H1 (cell line): ENCODE measurements at regions not wholly inside any gene's neighbourhood (a gene's known extent, or its start where the extent isn't known, plus 50 kb on each side); places are given as distances from the start of the nearest gene placed in this dataset.

Source experiments
- ASH2L ChIP-seq: fragments of 200-600, 300-600 bp; sonication (generic); IDR thresholded peaks from one replicate; pipeline ENCODE4 v1.7.1; 2017; ENCODE audit warnings: low read length
- CHD7 ChIP-seq: fragments of 300-600 bp; sonication (generic); IDR thresholded peaks from 2 replicates; pipeline ENCODE4 v1.7.1; 2012; ENCODE audit warnings: low read length, moderate library complexity, mild to moderate bottlenecking, inconsistent platforms; ENCODE audit not compliant: insufficient replicate concordance
- MAFK ChIP-seq: IDR thresholded peaks from 2 replicates; pipeline ENCODE4 v1.6.1; 2012; ENCODE audit warnings: low read depth, mild to moderate bottlenecking, improper control_type of control experiment, low read length
- MAX ChIP-seq: IDR thresholded peaks from 2 replicates; pipeline ENCODE4 v1.6.1; 2012; ENCODE audit warnings: inconsistent platforms
- POLR2AphosphoS5 ChIP-seq: IDR thresholded peaks from 2 replicates; pipeline ENCODE4 v1.6.1; 2011; ENCODE audit warnings: low read depth, low read length
- POU5F1 ChIP-seq: IDR thresholded peaks from 2 replicates; pipeline ENCODE4 v1.6.1; 2011; ENCODE audit warnings: low read depth, mild to moderate bottlenecking, low read length, moderate library complexity
- RBBP5 ChIP-seq: IDR thresholded peaks from 2 replicates; pipeline ENCODE4 v1.7.1; 2012; ENCODE audit warnings: low read depth, mild to moderate bottlenecking, inconsistent platforms, low read length, moderate library complexity, borderline replicate concordance
- RNF2 ChIP-seq: fragments of 200-900, 300-1000 bp; sonication (generic); IDR thresholded peaks from 2 replicates; pipeline ENCODE4 v1.7.1; 2016; ENCODE audit warnings: borderline replicate concordance, low read depth, mild to moderate bottlenecking, antibody characterized with exemption, low read length; ENCODE audit not compliant: poor library complexity, severe bottlenecking; ENCODE audit errors: missing control alignments
- TCF12 ChIP-seq: IDR thresholded peaks from 2 replicates; pipeline ENCODE4 v1.6.1; 2011; ENCODE audit warnings: low read depth, mild to moderate bottlenecking, low read length
- USF2 ChIP-seq: IDR thresholded peaks from 2 replicates; pipeline ENCODE4 v1.6.1; 2011; ENCODE audit warnings: low read length, improper control_type of control experiment

GRCh38 chr21:39016740-39017315 lies 166.4 kb downstream of the PSMG1 start (continued):
- TF ChIP-seq CHD7 (no peak), POLR2AphosphoS5 (no peak), TCF12 (no peak), MAX (no peak), RBBP5 (no peak), USF2 (no peak), POU5F1 (no peak), RNF2 (no peak), ASH2L (no peak), MAFK (no peak)
